ENCODE measurements at regions not wholly inside any gene's neighbourhood (a gene's known extent, or its start where the extent isn't known, plus 50 kb on each side); places are given as distances from the start of the nearest gene placed in this dataset.

DNA sequence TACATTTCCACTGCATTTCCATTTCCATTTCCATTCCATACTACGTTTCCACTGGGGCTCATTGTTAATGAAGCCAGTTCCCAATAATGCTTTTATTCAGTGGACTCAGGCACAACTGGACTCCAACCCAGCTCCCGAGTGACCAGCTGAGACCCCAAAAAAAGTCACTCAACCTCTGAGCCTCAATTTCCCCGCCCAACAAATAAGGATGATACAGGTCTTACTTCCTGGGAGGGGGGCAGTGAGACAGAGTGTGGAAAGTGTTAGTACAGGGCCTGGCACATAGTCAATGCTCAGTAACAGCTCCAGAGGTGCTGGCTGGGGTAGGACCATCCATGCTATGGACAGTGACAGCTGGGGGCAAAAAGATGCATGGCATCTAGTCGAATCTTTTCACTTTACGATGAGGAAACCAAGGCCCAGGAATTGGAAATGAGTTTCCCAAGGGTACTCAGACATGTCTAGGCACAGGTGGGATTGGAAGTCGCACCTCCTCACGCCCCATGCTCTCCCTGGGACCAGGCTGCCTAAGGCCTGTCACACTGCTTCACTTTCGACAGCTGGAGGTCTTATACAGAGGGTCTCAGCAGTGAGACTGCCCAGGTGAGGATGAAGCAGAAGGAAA, 226.5 kb downstream of the ANAPC1 start:
- CTCF ChIA-PET, result interaction anchor here (1.2 kb wide), 1 partner anchor 10 kb away, joined by 3 read pairs; no protein-coding TSS in a partner anchor
- POLR2A ChIA-PET, result no interaction called here
- DNase-seq, result no peak

More for the DNA sequence above, 226.5 kb downstream of the ANAPC1 start:
- TF ChIP-seq EZH2 (IDR thresholded peaks at IDR 0.05; ENCODE audit: borderline replicate concordance, insufficient read depth, low read depth, low read length, poor library complexity, severe bottlenecking), result no peak
- TF ChIP-seq, protein P1, sequence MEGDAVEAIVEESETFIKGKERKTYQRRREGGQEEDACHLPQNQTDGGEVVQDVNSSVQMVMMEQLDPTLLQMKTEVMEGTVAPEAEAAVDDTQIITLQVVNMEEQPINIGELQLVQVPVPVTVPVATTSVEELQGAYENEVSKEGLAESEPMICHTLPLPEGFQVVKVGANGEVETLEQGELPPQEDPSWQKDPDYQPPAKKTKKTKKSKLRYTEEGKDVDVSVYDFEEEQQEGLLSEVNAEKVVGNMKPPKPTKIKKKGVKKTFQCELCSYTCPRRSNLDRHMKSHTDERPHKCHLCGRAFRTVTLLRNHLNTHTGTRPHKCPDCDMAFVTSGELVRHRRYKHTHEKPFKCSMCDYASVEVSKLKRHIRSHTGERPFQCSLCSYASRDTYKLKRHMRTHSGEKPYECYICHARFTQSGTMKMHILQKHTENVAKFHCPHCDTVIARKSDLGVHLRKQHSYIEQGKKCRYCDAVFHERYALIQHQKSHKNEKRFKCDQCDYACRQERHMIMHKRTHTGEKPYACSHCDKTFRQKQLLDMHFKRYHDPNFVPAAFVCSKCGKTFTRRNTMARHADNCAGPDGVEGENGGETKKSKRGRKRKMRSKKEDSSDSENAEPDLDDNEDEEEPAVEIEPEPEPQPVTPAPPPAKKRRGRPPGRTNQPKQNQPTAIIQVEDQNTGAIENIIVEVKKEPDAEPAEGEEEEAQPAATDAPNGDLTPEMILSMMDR (IDR thresholded peaks at IDR 0.05), result no peak
- intact Hi-C loops (cut with micrococcal nuclease), result no loop called here
- no peaks in the 10 kb centered on the region for H3K4me1 ChIP-seq (ENCODE audit: control insufficient read depth in 2 of 2, insufficient read depth in 2 of 2, low read length in 2 of 2)
- no peaks in the 10 kb centered on the region for H3K36me3 ChIP-seq (replicated peaks in 1 of 2; ENCODE audit: control extremely low read depth in 1 of 2, control insufficient read depth in 1 of 2, extremely low read depth in 1 of 2, insufficient read depth in 2 of 2, low read length in 1 of 2)
- no peaks in the 10 kb centered on the region for H4K20me1 ChIP-seq (ENCODE audit: control insufficient read depth, insufficient read depth, low read length, poor library complexity, severe bottlenecking)
- 98% methylated on average over 5 of the region's 8 CpGs for WGBS (ENCODE audit: insufficient coverage)
- Mint-ChIP-seq H3K4me1 (peaks cover 9% of the 10 kb centered on the region), H3K9me3 (ENCODE audit: insufficient read depth) (no peaks in the 10 kb centered on the region), H3K27ac (no peak overlapping the region), H3K4me3 (no peak overlapping the region), H3K27me3 (no peaks in the 10 kb centered on the region)
- H3K27ac ChIP-seq (ENCODE audit: low read length in 2 of 2), result no peak overlapping the region
- H3K4me2 ChIP-seq (replicated peaks; ENCODE audit: low read depth, low read length, poor library complexity, severe bottlenecking), result no peak overlapping the region
- no peaks in the 10 kb centered on the region for H3K27me3 ChIP-seq (replicated peaks in 1 of 4; ENCODE audit: control extremely low read depth in 1 of 4, control insufficient read depth in 3 of 4, insufficient read depth in 4 of 4, low read length in 3 of 4)
- no peak overlapping the region for H3K4me3 ChIP-seq (ENCODE audit: control extremely low read depth in 1 of 5, extremely low read depth in 1 of 5, insufficient read depth in 1 of 5, low read depth in 2 of 5, low read length in 4 of 5)
- ATAC-seq (ENCODE audit: low read depth), result no peak
- no peaks in the 10 kb centered on the region for H3K79me2 ChIP-seq (ENCODE audit: control insufficient read depth, insufficient read depth, low read length)
- H2AFZ ChIP-seq (ENCODE audit: insufficient read depth, low read depth, low read length, poor library complexity, severe bottlenecking), result no peak overlapping the region
- H3K9ac ChIP-seq (ENCODE audit: low read length), result no peak overlapping the region
- no peaks in the 10 kb centered on the region for H3K9me3 ChIP-seq (ENCODE audit: control extremely low read depth in 1 of 3, control insufficient read depth in 2 of 3, insufficient read depth in 1 of 3, low read length in 2 of 3)
